GM13976 (cell line): ENCODE measurements at regions not wholly inside any gene's neighbourhood (a gene's known extent, or its start where the extent isn't known, plus 50 kb on each side); places are given as distances from the start of the nearest gene placed in this dataset.
A peak's percentile ranks its signal among the peaks of the same experiment; 100 is the strongest.

Source experiments
- DNase-seq: peaks from one replicate; pipeline ENCODE4 v3.0.0; 2012; ENCODE audit warnings: low spot score
- in situ Hi-C: fragments of 300-500 bp; cut with MboI; formaldehyde crosslinking; loops from one replicate; pipeline ENCODE4 v1.12.0; 2022; ENCODE audit warnings: low sequenced_read_pairs, mixed read lengths, inconsistent platforms; ENCODE audit not compliant: unreplicated experiment
- TF ChIP-seq, protein P1 (sequence below): IDR thresholded peaks from 2 replicates; pipeline ENCODE4 v1.5.1; 2012; ENCODE audit warnings: borderline replicate concordance, mild to moderate bottlenecking; ENCODE audit not compliant: insufficient read depth; ENCODE audit errors: extremely low read depth, missing control alignments, control extremely low read depth

- in situ Hi-C loops: no loop called here
- TF ChIP-seq, protein P1, sequence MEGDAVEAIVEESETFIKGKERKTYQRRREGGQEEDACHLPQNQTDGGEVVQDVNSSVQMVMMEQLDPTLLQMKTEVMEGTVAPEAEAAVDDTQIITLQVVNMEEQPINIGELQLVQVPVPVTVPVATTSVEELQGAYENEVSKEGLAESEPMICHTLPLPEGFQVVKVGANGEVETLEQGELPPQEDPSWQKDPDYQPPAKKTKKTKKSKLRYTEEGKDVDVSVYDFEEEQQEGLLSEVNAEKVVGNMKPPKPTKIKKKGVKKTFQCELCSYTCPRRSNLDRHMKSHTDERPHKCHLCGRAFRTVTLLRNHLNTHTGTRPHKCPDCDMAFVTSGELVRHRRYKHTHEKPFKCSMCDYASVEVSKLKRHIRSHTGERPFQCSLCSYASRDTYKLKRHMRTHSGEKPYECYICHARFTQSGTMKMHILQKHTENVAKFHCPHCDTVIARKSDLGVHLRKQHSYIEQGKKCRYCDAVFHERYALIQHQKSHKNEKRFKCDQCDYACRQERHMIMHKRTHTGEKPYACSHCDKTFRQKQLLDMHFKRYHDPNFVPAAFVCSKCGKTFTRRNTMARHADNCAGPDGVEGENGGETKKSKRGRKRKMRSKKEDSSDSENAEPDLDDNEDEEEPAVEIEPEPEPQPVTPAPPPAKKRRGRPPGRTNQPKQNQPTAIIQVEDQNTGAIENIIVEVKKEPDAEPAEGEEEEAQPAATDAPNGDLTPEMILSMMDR: no peak
- DNase-seq: no peak
These were observed 164.7 kb upstream of the KLF12 start for GRCh38 chr13:74298923-74299322.

- TF ChIP-seq, protein P1: no peak
- in situ Hi-C loops: loop anchor here (10.0 kb wide), 1 partner anchor 455 kb away; no protein-coding TSS in a partner anchor
- peak; percentile 7 for DNase-seq
These were observed 155.9 kb upstream of the KLF12 start for GRCh38 chr13:74289861-74290773.

DNA sequence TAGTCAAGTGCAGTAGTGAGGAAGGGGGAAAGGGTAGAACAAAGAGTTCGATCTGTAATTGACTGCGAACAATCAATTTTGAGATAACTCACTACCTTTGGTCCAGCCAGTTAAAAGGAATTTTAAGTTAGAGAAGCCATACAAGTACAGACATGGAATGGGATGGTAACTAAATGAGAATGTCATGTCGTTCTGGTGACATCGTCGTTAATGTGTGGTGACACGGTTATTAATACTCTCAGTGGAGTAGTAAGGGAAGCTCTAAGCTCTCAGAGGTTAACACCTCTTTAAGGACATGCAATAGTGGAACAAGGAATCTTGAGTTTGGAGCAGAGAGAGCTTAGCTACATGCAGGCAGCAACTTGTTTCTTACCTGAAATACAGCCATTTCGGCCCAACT, 154.9 kb upstream of the KLF12 start:
- in situ Hi-C loops: loop anchor here (10.0 kb wide), 1 partner anchor 454 kb away; no protein-coding TSS in a partner anchor
- no peak for DNase-seq
- TF ChIP-seq, protein P1: no peak

DNA sequence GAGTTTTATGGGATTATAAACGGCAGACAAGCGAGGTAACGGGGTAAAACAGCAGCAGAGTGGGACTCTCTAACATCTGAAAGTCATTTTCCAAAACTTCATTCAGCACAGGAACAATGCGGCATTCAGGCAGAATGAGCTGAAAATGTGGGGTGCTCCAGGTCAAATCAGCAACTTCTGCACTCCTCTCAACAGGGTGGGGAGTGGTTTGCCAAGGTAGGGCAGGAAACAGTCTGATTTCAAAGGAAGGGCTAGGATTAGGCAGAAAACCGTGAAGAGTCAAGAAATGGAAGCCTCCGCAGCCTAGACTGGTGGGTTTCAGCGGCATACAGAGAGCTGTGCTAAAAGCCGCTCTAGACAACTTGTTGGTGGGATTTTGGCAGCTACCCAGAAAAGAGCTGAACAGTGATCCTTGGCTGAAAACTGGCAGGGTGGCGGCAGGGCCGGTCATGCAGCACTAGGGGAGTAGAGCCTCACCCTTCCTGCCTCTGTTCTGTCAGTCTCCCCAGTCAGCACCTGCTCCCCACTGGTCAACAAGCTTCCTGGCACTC, 154.2 kb upstream of the KLF12 start:
- no peak for DNase-seq
- TF ChIP-seq, protein P1: no peak
- in situ Hi-C loops: loop anchor here (10.0 kb wide), 1 partner anchor 454 kb away; no protein-coding TSS in a partner anchor

DNA sequence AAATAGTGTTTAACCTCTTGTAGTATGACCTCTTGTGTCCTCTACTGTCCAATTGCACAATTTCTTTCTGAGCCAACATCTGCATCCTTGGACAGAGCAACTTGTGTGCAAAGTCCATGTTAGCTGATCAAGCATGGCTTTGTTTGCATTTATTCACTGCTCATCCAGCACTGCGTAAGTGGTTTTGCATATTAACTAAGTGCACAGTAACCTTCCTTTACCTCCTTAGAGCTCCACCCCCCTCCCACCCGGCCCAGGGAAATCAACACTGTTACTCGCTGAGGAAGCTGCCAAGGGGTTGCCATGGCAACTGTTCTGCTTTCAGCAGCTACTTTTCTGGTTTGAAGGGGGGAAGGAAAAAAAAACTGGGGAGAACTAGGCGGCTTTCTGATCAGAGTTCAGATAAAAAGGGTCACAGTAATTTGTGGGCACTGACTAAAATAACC, 153.5 kb upstream of the KLF12 start:
- in situ Hi-C loops: loop anchor here (10.0 kb wide), 1 partner anchor 453 kb away; no protein-coding TSS in a partner anchor
- DNase-seq: peak; percentile 27
- TF ChIP-seq, protein P1: no peak

GRCh38 chr13:74280795-74281490, 146.7 kb upstream of the KLF12 start:
- in situ Hi-C loops: loop anchor here (10.0 kb wide), 1 partner anchor 446 kb away; no protein-coding TSS in a partner anchor
- TF ChIP-seq, protein P1: no peak
- DNase-seq: no peak
